ENCODE measurements at regions not wholly inside any gene's neighbourhood (a gene's known extent, or its start where the extent isn't known, plus 50 kb on each side); places are given as distances from the start of the nearest gene placed in this dataset.

GRCh38 chr7:19417231-19417630 is 272.0 kb upstream of the FERD3L start:
- TF ChIP-seq EHMT2 (IDR thresholded peaks at IDR 0.05; ENCODE audit: low read depth): no peak
- TF ChIP-seq CTCF (IDR thresholded peaks at IDR 0.05): no peak
- no peak for TF ChIP-seq USF2 (IDR thresholded peaks at IDR 0.05)
- TF ChIP-seq MAFK (IDR thresholded peaks at IDR 0.05; ENCODE audit: partially characterized antibody): no peak
- TF ChIP-seq MYC (IDR thresholded peaks at IDR 0.05; ENCODE audit: borderline replicate concordance, low read length): no peak
- no peak for TF ChIP-seq RFX5 (IDR thresholded peaks at IDR 0.05)
- TF ChIP-seq HOXA7 (CRISPR knock-in tag; IDR thresholded peaks at IDR 0.05): no peak
- TF ChIP-seq EP300 (IDR thresholded peaks at IDR 0.05): no peak
- TF ChIP-seq MAX (IDR thresholded peaks at IDR 0.05): no peak

Measured in A549 (cell line).